GM19463 (cell line): ENCODE measurements at regions not wholly inside any gene's neighbourhood (a gene's known extent, or its start where the extent isn't known, plus 50 kb on each side); places are given as distances from the start of the nearest gene placed in this dataset.
"Not testable (repeated sequence)": the region's sequence is repeated elsewhere in the genome, so short reads cannot be mapped to it uniquely, and the experiment has no call there.

Experiments
- ATAC-seq: cut with Tn5 transposase; IDR thresholded peaks from one replicate; pipeline ENCODE4 v1.9.1; 2021; ENCODE audit warnings: mild to moderate bottlenecking, moderate library complexity; ENCODE audit not compliant: unreplicated experiment

DNA sequence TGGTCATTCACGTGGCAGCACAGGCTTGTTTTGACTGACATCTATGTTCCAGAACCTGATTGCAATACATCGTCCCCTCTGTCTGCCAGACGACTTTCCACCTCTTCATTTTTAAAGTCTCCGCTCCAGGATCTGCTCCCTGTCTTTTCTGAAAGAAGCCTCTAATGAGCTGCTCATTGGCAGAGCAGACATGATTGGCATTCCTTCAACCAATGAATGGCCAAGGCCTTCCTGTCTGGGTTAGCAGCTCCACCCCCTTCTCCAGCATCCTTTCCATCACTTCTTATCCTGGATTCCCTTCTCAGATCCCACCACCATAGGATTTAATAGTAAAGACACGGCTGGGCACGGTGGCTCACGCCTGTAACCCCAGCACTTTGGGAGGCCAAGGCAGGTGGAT is 202.7 kb upstream of the KLF3 start:
- no peak for ATAC-seq

DNA sequence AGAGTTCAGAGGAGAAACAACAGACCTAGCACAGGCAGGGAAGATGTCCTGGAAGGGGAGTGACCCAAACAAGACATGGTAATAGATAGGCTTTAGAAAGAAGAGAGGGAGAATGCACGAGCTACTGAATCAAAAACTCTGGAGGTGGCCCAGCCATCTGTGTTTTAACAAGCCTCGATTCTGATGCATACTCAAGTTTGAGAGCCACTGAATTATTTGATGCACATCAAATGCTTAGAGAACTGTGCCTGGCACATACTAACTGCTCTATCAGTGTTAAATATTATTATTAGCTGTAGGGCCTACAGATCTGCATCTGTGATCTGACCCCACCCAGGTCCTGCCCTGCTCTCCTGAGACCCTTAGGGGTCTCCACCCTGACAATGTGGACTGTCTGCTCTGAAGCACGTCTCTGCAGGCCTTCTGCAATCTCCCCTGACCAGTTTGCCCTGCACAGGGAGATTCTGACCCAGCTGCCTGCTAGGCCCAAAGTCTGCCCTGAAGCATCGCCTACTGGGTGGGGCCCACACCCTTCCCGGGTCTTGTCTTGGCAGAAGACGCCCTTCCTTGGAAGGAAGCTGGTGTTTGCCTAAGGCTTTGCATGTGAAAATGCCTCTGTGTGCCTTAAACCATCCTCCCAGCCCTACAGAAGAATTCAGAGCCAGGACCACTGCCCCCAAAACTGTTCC is 201.5 kb upstream of the KLF3 start:
- no peak for ATAC-seq

GRCh38 chr4:38463268-38463958 is 200.6 kb upstream of the KLF3 start:
- no peak for ATAC-seq

GRCh38 chr4:38464328-38464727 is 199.7 kb upstream of the KLF3 start:
- ATAC-seq: no peak

DNA sequence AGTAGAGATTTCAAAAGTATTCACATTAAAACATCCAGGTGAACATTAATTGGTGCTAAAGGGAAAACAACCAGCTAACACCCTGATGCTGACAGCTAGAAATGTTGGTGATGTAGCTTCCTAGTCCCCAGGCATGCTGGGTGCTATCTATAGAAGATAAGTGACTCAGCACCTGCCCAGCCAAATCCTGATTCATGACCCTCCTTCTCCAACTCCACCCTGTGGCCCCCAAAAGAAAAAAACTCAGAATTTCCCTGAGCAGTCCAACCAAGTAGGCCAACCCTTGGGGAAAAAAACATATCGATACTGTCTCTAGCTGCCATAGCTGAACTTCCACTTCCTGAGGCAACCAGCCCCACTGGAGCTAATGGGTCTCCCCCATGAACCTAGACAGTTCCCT is 197.6 kb upstream of the KLF3 start:
- ATAC-seq: no peak

- ATAC-seq: no peak
These were observed 196.7 kb upstream of the KLF3 start for GRCh38 chr4:38467296-38467695.

GRCh38 chr4:38468339-38468866 is 195.6 kb upstream of the KLF3 start:
- ATAC-seq: no peak

DNA sequence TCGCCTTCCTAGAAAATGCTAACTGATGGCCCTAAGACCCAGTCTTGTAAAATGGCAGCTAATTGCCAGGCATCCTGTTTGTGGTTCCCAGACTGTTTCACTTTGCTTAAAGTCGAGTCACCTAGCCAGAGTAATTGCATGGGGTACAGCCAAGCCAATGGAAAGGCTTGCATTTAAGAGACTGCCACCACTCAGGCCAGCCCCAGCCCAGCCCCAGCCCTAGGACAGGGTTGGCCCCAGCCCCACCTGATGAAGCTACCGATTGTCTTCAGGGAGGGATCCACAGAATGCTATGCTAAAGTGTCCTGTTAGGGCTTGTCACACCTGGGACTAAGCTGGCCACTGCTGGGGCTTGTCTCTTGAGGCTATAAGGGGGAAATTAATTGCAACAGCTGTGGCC is 194.6 kb upstream of the KLF3 start:
- no peak for ATAC-seq

DNA sequence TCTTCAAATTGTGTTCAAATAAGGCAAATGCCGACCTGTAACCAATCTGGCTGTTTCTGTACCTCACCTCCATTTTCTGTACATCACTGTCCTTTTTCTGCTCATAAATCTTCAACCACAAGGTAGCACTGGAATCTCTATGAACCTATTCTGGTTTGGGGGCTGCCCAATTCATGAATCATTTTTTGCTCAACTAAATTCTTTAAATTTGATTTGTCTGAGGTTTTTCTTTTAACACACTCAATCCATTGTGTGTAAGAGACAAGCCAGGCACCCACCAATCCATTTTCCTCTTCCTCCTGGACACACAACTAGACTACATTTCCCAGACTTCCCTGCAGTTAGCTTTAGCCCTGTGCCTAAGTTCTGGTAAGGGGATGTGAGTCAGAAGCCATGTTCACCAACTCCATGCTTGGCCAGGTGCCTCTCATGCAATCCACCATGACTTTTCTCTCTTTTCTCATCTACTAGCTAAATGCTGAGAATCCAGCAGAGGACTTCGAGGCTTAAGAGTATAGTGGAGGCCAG is 193.2 kb upstream of the KLF3 start:
- no peak for ATAC-seq

DNA sequence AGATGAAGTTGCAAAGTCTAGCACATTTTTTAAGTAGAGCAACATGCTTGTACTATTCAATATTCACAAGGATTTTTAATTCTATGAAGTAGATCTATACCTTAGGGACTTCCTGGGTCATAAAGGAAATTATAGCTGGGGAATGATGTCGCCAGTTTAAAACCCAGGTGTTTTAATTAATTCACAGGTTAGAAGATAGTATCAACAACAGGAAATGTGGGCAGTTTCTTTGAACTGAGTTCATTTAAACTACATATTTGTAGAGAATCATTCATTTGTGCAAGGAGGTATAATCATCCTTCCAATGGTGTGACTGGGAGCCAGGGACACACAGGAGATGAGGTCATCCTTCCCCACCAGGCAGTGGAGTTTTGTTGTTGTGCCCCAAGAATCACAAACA is 181.3 kb upstream of the KLF3 start:
- no peak for ATAC-seq

DNA sequence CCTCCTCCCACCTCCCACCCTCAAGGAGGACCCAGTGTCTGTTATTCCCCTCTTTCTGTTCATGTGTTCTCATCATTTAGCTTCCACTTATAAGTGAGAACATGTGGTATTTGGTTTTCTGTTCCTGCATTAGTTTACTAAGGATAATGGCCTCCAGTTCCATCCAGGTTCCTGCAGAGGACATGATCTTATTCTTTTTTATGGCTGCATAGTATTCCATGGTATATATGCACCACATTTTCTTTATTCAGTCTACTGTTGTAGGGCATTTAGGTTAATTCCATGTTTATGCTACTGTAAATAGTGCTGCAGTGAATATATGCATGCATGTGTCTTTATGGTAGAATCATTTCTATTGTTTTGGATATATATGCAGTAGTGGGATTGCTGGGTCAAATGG is 180.4 kb upstream of the KLF3 start:
- ATAC-seq: not testable (repeated sequence)

GRCh38 chr4:38489011-38489861 is 174.8 kb upstream of the KLF3 start:
- no peak for ATAC-seq

- ATAC-seq: no peak
These were observed 173.9 kb upstream of the KLF3 start for GRCh38 chr4:38489924-38490639.

GRCh38 chr4:38490753-38491446 is 173.1 kb upstream of the KLF3 start:
- no peak for ATAC-seq

DNA sequence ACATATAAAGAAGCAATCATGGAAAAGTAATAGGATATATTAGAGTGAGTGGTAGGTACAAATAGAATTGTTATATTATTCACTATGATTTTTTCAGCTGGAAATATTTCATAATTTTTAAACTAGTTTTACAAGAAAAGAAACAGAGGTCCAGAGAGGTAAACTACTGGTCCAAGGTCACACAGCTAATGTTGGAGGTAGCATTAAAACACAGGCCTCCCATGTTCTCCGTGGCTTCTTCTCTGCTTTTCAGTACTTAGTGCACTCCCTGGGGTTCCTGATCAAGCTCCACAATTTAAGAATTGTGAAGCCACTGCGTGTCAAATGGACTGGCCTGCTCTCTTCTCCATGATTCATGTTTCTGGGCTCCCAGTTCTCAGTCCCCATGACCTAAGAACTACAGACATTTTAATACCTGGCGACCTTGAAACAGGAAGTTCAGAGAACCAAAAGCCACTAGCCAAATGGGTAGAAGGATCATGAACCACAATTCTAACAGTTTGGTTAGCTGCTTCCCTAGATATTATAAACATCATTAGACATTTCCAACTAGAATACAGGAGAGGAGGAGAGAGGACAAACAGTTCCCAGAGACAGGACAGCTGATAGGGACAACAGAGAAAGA is 172.0 kb upstream of the KLF3 start:
- no peak for ATAC-seq

- ATAC-seq: no peak
These were observed 170.9 kb upstream of the KLF3 start for GRCh38 chr4:38493066-38493465.

DNA sequence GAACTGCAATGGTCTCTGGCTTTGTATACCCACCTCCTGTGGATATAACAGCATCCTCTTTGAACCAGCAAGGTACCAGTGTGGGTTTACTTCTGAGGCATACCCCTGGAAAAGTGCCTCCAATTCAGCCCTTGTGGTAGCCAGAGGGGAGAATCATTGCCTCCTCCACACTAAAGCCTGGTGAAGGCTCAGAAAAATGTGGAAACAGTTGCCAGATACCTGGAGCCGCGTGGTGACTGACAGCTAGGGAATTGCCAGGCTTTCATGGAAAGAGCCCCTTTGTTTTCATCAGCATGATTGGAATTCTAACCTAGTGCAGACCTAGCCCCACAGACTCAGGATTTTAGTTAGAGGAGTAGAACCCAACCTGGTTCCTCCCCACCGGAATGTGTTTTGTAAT is 168.6 kb upstream of the KLF3 start:
- no peak for ATAC-seq

- no peak for ATAC-seq
These were observed 166.9 kb upstream of the KLF3 start for GRCh38 chr4:38497121-38497520.

DNA sequence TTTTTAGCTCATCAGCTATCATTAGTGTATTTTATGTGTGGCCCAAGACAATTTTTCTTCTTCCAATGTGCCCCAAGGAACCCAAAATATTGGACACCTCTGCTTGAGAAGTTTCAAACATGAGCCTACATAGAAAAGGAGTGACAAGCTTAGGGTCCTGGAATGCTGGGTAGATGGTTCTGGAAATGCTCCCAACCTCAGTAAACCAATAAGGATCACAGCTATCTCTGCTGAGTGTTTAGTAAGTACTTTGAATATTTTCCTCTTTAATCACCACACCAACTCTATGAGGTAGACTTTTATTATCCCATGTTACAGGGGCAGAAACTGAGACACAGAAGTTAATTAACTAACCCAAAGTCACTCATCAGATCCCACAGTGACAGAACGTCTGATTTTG is 164.9 kb upstream of the KLF3 start:
- ATAC-seq: no peak

- no peak for ATAC-seq
These were observed 163.6 kb upstream of the KLF3 start for GRCh38 chr4:38500433-38500832.
